H9 (cell line): ENCODE measurements at regions not wholly inside any gene's neighbourhood (a gene's known extent, or its start where the extent isn't known, plus 50 kb on each side); places are given as distances from the start of the nearest gene placed in this dataset.

Experiments used
- DNase-seq: peaks from one replicate; pipeline ENCODE4 v3.0.0-alpha.2; 2017
- H2AFZ ChIP-seq: one replicate; pipeline ENCODE4 v1.6.1; 2013; ENCODE audit warnings: mild to moderate bottlenecking, low read length, control low read depth, moderate library complexity
- H2AK5ac ChIP-seq: 2 replicates; pipeline ENCODE4 v1.6.1; 2013; ENCODE audit warnings: low read length, control low read depth, mixed read lengths; ENCODE audit not compliant: insufficient read length
- H2BK120ac ChIP-seq: one replicate; pipeline ENCODE4 v1.6.1; 2013; ENCODE audit warnings: low read depth, mild to moderate bottlenecking, low read length, control low read depth, inconsistent platforms; ENCODE audit not compliant: poor library complexity, severe bottlenecking
- H2BK12ac ChIP-seq: 2 replicates; pipeline ENCODE4 v1.6.1; 2013; ENCODE audit warnings: low read length, control low read depth, mixed read lengths, low read depth; ENCODE audit not compliant: insufficient read length
- H2BK15ac ChIP-seq: 2 replicates; pipeline ENCODE4 v1.6.1; 2013; ENCODE audit warnings: low read depth, low read length, control low read depth
- H2BK20ac ChIP-seq: one replicate; pipeline ENCODE4 v1.6.1; 2013; ENCODE audit warnings: low read depth, mild to moderate bottlenecking, low read length, control low read depth, inconsistent platforms; ENCODE audit not compliant: poor library complexity, severe bottlenecking
- H2BK5ac ChIP-seq: 2 replicates; pipeline ENCODE4 v1.6.1; 2013; ENCODE audit warnings: low read length, control low read depth, mixed read lengths; ENCODE audit not compliant: insufficient read length
- H3K14ac ChIP-seq: 2 replicates; pipeline ENCODE4 v1.6.1; 2013; ENCODE audit warnings: low read length, control low read depth; ENCODE audit not compliant: insufficient read depth
- H3K18ac ChIP-seq: 2 replicates; pipeline ENCODE4 v1.6.1; 2013; ENCODE audit warnings: low read depth, mild to moderate bottlenecking, mixed read lengths, low read length, control low read depth; ENCODE audit not compliant: insufficient read length
- H3K23ac ChIP-seq: 2 replicates; pipeline ENCODE4 v1.6.1; 2013; ENCODE audit warnings: low read length, control low read depth, mixed read lengths, low read depth; ENCODE audit not compliant: insufficient read length
- H3K23me2 ChIP-seq: 2 replicates; pipeline ENCODE4 v1.6.1; 2013; ENCODE audit warnings: low read depth, mild to moderate bottlenecking, mixed read lengths, low read length, control low read depth; ENCODE audit not compliant: insufficient read length, poor library complexity, severe bottlenecking
- H3K27ac ChIP-seq: 2 replicates; pipeline ENCODE4 v1.5.1; 2013; ENCODE audit warnings: low read length, control low read depth, mixed read lengths, low read depth; ENCODE audit not compliant: insufficient read length
- H3K27me3 ChIP-seq: 2 replicates; pipeline ENCODE4 v1.6.1; 2013; ENCODE audit warnings: low read length, control low read depth, inconsistent platforms; ENCODE audit not compliant: insufficient read depth
- H3K4ac ChIP-seq: 2 replicates; pipeline ENCODE4 v1.6.1; 2013; ENCODE audit warnings: low read depth, mild to moderate bottlenecking, control low read depth, inconsistent platforms, low read length, moderate library complexity
- H3K4me1 ChIP-seq: 2 replicates; pipeline ENCODE4 v1.6.1; 2013; ENCODE audit warnings: low read length, control low read depth, inconsistent platforms; ENCODE audit not compliant: insufficient read depth
- H3K4me2 ChIP-seq: 2 replicates; pipeline ENCODE4 v1.6.1; 2013; ENCODE audit warnings: low read length, control low read depth, mixed read lengths; ENCODE audit not compliant: insufficient read length, insufficient read depth
- H3K56ac ChIP-seq: 2 replicates; pipeline ENCODE4 v1.6.1; 2013; ENCODE audit warnings: low read depth, mild to moderate bottlenecking, mixed read lengths, low read length, control low read depth; ENCODE audit not compliant: insufficient read length
- H3K79me1 ChIP-seq: 2 replicates; pipeline ENCODE4 v1.6.1; 2013; ENCODE audit warnings: low read depth, mild to moderate bottlenecking, moderate library complexity, low read length, control low read depth, inconsistent platforms; ENCODE audit not compliant: insufficient read depth, poor library complexity, severe bottlenecking
- H3K79me2 ChIP-seq: 2 replicates; pipeline ENCODE4 v1.6.1; 2013; ENCODE audit warnings: low read length, control low read depth, inconsistent platforms; ENCODE audit not compliant: insufficient read depth
- H3K9ac ChIP-seq: 2 replicates; pipeline ENCODE4 v1.6.1; 2013; ENCODE audit warnings: low read length, control low read depth, mixed read lengths; ENCODE audit not compliant: insufficient read length; ENCODE audit errors: extremely low read depth
- H3K9me3 ChIP-seq: one replicate; pipeline ENCODE4 v1.6.1; 2013; ENCODE audit warnings: low read depth, low read length, inconsistent platforms; ENCODE audit not compliant: control insufficient read depth
- H3T11ph ChIP-seq: one replicate; pipeline ENCODE4 v1.6.1; 2013; ENCODE audit warnings: mild to moderate bottlenecking, low read length, control low read depth, inconsistent platforms
- H4K20me1 ChIP-seq: one replicate; pipeline ENCODE4 v1.6.1; 2013; ENCODE audit not compliant: control insufficient read depth, insufficient read length, insufficient read depth
- H4K5ac ChIP-seq: 2 replicates; pipeline ENCODE4 v1.6.1; 2013; ENCODE audit warnings: low read depth, mild to moderate bottlenecking, mixed read lengths, low read length, control low read depth; ENCODE audit not compliant: insufficient read length
- H4K8ac ChIP-seq: replicated peaks from 2 replicates; pipeline ENCODE4 v1.6.1; 2013; ENCODE audit warnings: low read length, control low read depth, mixed read lengths, low read depth; ENCODE audit not compliant: insufficient read length
- H4K91ac ChIP-seq: 2 replicates; pipeline ENCODE4 v1.6.1; 2013; ENCODE audit warnings: low read depth, mild to moderate bottlenecking, moderate library complexity, mixed read lengths, low read length, control low read depth; ENCODE audit not compliant: insufficient read length
- H3K27ac Mint-ChIP-seq, 3 experiments: 2 replicates in 2 of 3; 3 replicates in 1 of 3; pipeline ENCODE4 v1.8.0; 2020 to 2021; ENCODE audit warnings: mixed read lengths in 3 of 3, mild to moderate bottlenecking in 1 of 3, moderate library complexity in 1 of 3
- H3K27me3 Mint-ChIP-seq: 2 replicates; pipeline ENCODE4 v1.8.0; 2021; ENCODE audit warnings: low read depth, mild to moderate bottlenecking, moderate library complexity, mixed read lengths
- H3K36me3 Mint-ChIP-seq, 3 experiments: 2 replicates in 2 of 3; 3 replicates in 1 of 3; pipeline ENCODE4 v1.8.0; 2020 to 2021; ENCODE audit warnings: low read depth in 3 of 3, mixed read lengths in 3 of 3; ENCODE audit not compliant: insufficient read depth in 1 of 3
- H3K4me1 Mint-ChIP-seq, 2 experiments: 2 replicates each; pipeline ENCODE4 v1.8.0; 2020; ENCODE audit warnings: mixed read lengths in 2 of 2
- H3K4me3 Mint-ChIP-seq, 2 experiments: 2 replicates in 1 of 2; 3 replicates in 1 of 2; pipeline ENCODE4 v1.8.0; 2020 to 2021; ENCODE audit warnings: mild to moderate bottlenecking in 2 of 2, mixed read lengths in 2 of 2, moderate library complexity in 1 of 2
- H3K9me3 Mint-ChIP-seq, 2 experiments: 2 replicates in 1 of 2; 3 replicates in 1 of 2; pipeline ENCODE4 v1.8.0; 2020; ENCODE audit warnings: mild to moderate bottlenecking in 2 of 2, mixed read lengths in 2 of 2, moderate library complexity in 1 of 2
- WGBS: extraction: QIAGEN DNeasy Blood & Tissue Kit; methylation state at CpG from one replicate; pipeline ENCODE4 v1.1.7; 2013; ENCODE audit warnings: missing lambda C conversion rate, low lambda C conversion rate, mixed read lengths; ENCODE audit not compliant: insufficient read length; ENCODE audit errors: extremely low coverage; 5-methylcytosine and 5-hydroxymethylcytosine counted together
- TF ChIP-seq, protein P1 (sequence below): fragments of 200-600 bp; sonication (generic); conservative IDR thresholded peaks from 3 replicates; pipeline ENCODE4 v1.8.0; 2021; ENCODE audit warnings: antibody characterized with exemption, mild to moderate bottlenecking

DNA sequence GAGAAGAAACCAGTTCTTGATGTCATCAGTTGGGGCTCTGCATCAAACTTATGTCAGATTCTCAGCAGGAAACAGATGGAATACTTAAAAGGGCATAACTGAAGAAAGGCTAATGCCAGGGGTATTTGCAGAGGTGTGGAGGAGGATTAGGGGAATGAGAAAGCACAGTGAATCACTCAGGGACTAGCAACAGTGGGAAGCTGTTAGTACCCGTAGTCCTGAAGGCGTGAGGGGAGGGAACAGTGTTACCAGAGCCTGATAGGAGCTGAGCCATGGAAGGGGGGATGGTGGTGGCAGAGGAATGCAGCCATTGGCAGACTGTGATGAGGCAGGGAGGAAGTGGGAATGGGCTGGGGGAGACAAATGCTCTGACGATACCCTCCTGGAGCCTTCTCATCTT, 162.3 kb downstream of the UTP18 start:
- no peak overlapping the region for H3K14ac ChIP-seq
- no peak overlapping the region for H2BK20ac ChIP-seq
- H4K8ac ChIP-seq = no peak overlapping the region
- Mint-ChIP-seq H3K4me3 (no peak overlapping the region), H3K4me1 (peaks cover 16 to 22% of the 10 kb centered on the region in 2 experiments), H3K27me3 (peaks cover 7% of the 10 kb centered on the region; the same call in 1 of the 2 replicates), H3K9me3 (no peaks in the 10 kb centered on the region; a peak in 2 of 5 replicates), H3K36me3 (peaks cover 0 to 4% (median 0%) of the 10 kb centered on the region in 3 experiments; a peak in 1 of 7 replicates), H3K27ac (peak overlapping the region in 1 of 3 experiments; percentile 45; a peak in 1 of 7 replicates)
- H3K79me2 ChIP-seq = no peaks in the 10 kb centered on the region
- no peak for DNase-seq
- no peaks in the 10 kb centered on the region for H3K79me1 ChIP-seq
- H3K27me3 ChIP-seq = no peaks in the 10 kb centered on the region
- H3K9me3 ChIP-seq = no peaks in the 10 kb centered on the region
- H3K4me1 ChIP-seq = peaks cover 8% of the 10 kb centered on the region; the same call in 1 of the 2 replicates
- H3T11ph ChIP-seq = no peak overlapping the region
- no peak overlapping the region for H2BK12ac ChIP-seq
- TF ChIP-seq, protein P1, sequence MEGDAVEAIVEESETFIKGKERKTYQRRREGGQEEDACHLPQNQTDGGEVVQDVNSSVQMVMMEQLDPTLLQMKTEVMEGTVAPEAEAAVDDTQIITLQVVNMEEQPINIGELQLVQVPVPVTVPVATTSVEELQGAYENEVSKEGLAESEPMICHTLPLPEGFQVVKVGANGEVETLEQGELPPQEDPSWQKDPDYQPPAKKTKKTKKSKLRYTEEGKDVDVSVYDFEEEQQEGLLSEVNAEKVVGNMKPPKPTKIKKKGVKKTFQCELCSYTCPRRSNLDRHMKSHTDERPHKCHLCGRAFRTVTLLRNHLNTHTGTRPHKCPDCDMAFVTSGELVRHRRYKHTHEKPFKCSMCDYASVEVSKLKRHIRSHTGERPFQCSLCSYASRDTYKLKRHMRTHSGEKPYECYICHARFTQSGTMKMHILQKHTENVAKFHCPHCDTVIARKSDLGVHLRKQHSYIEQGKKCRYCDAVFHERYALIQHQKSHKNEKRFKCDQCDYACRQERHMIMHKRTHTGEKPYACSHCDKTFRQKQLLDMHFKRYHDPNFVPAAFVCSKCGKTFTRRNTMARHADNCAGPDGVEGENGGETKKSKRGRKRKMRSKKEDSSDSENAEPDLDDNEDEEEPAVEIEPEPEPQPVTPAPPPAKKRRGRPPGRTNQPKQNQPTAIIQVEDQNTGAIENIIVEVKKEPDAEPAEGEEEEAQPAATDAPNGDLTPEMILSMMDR = no peak
- no peak overlapping the region for H2BK5ac ChIP-seq
- H3K4ac ChIP-seq = no peak overlapping the region
- no peak overlapping the region for H2AFZ ChIP-seq
- H2AK5ac ChIP-seq = no peak overlapping the region
- no peak overlapping the region for H2BK120ac ChIP-seq
- no peak overlapping the region for H3K27ac ChIP-seq
- no peak overlapping the region for H2BK15ac ChIP-seq
- H3K23ac ChIP-seq = no peak overlapping the region
- no peaks in the 10 kb centered on the region for H3K23me2 ChIP-seq
- no CpG with 5 or more reads among the region's 3 CpGs for WGBS
- H4K20me1 ChIP-seq = no peaks in the 10 kb centered on the region
- H3K56ac ChIP-seq = no peak overlapping the region
- no peak overlapping the region for H3K18ac ChIP-seq
- no peak overlapping the region for H3K9ac ChIP-seq
- H4K91ac ChIP-seq = no peak overlapping the region
- H4K5ac ChIP-seq = no peak overlapping the region
- no peak overlapping the region for H3K4me2 ChIP-seq
